Amniotic epithelial cell (primary cell): ENCODE measurements at regions not wholly inside any gene's neighbourhood (a gene's known extent, or its start where the extent isn't known, plus 50 kb on each side); places are given as distances from the start of the nearest gene placed in this dataset.
"Not testable (repeated sequence)": the region's sequence is repeated elsewhere in the genome, so short reads cannot be mapped to it uniquely, and the experiment has no call there.

ENCODE experiments used
- DNase-seq: peaks from one replicate; pipeline ENCODE4 v3.0.0-alpha.2; 2010; ENCODE audit warnings: low read depth

DNA sequence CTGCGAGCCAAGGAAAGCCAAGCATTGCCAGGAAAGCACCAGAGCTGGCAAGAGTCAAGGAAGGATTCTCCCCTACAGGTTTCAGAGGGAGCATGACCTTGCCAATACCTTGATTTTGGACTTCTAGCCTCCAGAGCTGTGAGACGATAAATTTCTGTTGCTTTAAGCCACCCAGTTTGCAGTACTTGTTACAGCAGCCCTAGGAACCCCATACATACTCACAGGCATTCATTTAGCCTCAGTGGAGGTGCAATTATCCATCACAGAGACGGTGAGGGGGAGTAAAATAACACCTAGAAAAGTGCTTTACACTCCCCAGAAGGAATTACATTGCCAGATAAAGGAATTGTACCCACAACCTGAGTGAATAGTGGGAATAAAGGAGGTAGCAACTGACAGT is 167.4 kb upstream of the NFIA start:
- DNase-seq: no peak

DNA sequence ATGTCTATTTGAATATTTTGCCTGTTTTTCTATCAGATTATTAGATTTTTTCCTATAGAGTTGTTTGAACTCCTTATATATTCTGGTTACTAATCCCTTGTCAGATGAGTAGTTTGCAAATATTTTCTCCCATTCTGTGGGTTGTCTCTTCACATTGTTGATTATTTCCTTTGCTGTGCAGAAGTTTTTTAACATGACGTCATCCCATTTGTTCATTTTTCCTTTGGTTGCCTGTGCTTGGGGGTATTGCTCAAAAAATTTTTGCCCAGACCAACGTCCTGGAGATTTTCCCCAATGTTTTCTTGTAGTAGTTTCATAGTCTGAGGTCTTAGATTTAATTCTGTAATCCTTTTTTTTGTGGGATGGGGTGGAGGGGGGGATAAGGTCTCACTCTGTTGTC is 168.7 kb upstream of the NFIA start:
- DNase-seq: not testable (repeated sequence)

GRCh38 chr1:60913039-60913438 is 169.3 kb upstream of the NFIA start:
- no peak for DNase-seq

DNA sequence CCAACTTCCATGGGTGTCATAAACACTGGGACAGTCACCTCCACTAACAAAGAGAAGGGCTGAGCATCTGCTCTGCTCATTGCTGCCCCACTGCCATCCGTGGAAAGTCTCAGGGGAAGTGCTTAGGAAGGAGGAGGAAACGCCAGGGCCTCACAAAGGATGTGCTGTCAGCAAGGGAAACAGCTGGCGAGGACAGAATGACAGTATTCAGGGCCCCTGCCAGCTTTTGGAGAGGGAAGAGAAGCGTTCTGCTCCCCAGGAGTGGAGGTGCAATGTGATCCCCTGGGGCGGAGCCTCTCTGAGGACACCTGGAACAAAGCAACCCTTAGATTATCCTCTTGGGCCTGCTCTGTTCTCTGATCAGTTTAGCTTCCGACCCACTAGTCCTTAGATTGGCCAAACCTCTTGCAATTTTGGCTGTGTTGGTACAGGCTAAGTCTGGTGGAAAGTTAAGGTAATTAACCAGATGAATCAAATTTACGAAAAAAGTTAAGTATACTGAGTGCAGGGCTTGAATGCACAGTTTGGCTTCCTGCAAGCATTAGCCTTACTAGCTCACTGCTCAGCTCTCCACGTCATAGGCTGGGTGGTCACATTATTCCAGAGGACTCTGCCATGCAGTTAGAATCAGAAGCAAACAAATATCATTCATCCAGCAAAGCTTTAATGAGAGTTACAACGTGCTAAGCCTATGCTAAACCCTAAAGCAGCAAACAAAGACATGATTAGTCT is 170.2 kb upstream of the NFIA start:
- no peak for DNase-seq

- no peak for DNase-seq
Measured at GRCh38 chr1:60908159-60908558, 174.2 kb upstream of the NFIA start.

GRCh38 chr1:60906526-60906925 is 175.8 kb upstream of the NFIA start:
- no peak for DNase-seq

GRCh38 chr1:60906039-60906438 is 176.3 kb upstream of the NFIA start:
- DNase-seq: no peak

GRCh38 chr1:60904099-60904851 is 178.1 kb upstream of the NFIA start:
- DNase-seq: no peak

DNA sequence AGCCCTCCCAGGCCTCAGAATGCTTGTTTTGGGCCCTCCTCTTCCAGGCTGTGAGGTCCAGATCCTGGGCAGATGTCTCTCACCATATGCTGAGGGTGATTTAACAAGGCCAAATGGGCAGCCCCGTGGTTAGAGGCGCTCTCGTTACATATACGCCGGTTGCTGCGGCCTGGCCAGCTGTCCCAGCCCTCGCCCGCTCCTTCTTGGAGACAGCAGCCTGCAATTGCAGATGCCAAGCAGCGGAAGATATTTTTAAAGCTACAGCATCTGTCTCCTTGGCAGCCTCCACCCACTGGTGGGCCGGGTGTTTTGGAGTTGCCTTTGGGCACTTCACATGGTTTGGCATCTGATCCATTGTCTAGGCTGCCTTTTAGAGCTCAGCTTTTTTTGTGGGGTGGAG is 178.8 kb upstream of the NFIA start:
- no peak for DNase-seq

DNA sequence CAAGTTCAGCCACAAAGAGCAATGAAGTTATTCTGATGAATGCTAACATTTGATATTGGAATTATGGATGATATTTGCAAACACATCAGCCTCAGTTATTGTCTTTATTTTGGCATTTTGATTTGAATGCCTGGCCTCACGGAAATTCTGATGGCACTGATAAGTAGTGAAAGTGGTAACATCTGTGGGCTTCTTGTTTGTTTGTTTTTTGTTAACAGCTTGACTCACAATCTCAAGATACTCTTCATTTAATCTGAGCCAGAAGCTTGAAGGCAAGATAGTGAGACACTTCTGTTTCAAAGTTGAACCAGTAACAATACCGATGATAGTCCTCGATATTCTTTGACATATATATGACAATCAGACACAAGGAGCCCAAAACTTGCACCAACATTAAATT is 182.9 kb upstream of the NFIA start:
- no peak for DNase-seq

DNA sequence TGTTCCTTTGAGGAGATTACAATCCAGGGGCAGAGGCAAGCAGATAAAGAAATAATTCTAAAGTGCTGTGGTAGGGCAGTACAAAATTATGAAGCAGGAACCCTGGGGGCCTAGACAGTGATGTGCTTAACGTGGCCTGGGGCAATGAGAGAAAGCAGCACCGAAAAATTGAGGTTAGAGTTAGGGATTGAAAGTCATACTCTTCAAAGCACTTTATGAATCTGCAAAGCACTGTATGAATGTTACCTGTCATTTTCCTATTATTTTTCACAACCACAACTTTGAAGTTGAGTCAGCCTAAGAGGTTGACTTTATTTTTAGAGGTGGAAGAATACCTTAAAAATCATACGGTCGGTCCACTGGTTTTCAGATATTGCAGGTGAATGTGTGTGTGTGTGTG is 183.4 kb upstream of the NFIA start:
- no peak for DNase-seq

- DNase-seq: no peak
Measured at GRCh38 chr1:60898413-60898812, 183.9 kb upstream of the NFIA start.

DNA sequence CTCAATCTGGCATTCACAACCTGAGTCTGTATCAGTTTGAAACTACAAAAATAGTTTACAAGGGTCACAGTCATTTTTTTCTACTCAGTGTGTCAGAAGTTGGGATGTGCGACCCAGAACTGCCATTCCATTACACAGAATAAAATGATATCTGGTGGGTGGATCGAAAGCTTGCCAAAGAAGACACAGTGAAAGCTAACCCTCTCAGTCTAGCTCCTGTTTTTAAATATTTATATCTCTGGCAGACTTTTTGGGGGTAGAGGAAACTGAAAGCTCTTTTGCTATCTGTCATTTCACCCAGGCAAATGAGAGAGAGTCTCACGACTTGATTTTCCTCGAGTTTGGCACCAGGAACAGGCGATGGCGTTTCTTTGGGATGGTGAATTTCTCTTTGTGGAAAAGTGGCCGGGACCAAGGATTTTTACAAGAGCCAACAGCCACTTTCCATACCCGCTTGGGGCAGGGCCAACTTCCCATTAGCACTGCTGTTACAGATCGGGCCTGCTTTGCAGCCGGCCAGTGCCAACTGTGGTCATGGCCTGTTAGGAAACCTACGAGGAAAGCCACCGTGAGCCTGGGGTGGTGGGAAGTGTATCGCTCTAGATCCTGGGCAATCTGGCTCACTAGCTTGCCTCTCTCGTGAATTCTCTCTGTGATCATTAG is 185.5 kb upstream of the NFIA start:
- no peak for DNase-seq

GRCh38 chr1:60895701-60896100 is 186.7 kb upstream of the NFIA start:
- DNase-seq: no peak

GRCh38 chr1:60895252-60895651 is 187.1 kb upstream of the NFIA start:
- no peak for DNase-seq

DNA sequence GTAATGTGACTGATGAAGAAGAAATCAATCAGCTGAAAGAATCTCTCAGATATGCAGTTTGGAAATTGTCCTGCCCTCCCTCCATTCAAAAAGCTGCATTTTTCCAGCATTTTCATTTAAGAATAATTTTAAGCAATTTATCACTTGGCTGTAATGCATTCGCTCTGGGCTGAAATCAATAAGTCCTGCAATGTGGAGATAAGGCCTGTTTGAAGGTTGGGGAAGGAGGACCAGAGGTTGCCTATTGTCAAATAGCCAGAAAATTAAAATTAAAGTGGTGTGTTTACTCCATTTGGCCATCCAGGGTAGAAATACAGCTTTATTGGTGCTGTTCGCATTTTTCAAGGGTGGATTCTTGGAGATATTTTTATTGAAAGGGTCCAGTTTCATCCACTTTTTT is 187.6 kb upstream of the NFIA start:
- DNase-seq: no peak

GRCh38 chr1:60894130-60894529 is 188.2 kb upstream of the NFIA start:
- DNase-seq: no peak

GRCh38 chr1:60893136-60893930 is 189.0 kb upstream of the NFIA start:
- DNase-seq: no peak

GRCh38 chr1:60891765-60892164 is 190.6 kb upstream of the NFIA start:
- DNase-seq: no peak

DNA sequence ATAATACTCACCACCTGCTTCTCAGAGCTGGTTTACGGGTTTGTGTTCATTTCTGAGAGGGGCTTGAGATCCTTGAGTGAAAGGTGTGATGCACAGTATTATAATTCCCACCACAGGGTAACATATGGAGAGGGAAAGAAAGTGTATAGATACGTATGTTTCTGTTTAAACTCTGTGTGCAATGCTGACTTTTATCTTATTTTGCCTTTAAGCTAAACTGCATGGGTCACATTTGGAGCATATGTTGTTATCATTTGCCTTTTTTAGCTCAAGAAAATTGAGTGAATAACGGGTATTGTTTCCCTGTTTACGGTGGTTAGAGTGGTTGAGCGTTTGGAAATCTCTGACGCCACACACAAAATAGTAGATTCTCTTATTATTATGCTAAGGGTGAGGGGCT is 191.1 kb upstream of the NFIA start:
- no peak for DNase-seq

GRCh38 chr1:60890664-60891063 is 191.7 kb upstream of the NFIA start:
- DNase-seq: no peak

GRCh38 chr1:60889709-60890108 is 192.7 kb upstream of the NFIA start:
- DNase-seq: no peak
